ENCODE measurements at regions not wholly inside any gene's neighbourhood (a gene's known extent, or its start where the extent isn't known, plus 50 kb on each side); places are given as distances from the start of the nearest gene placed in this dataset.

- peaks cover 16% of the 10 kb centered on the region for H3K27me3 Mint-ChIP-seq
- H3K9me3 ChIP-seq (ENCODE audit: control extremely low read depth in 1 of 3, control insufficient read depth in 2 of 3, insufficient read depth in 1 of 3, low read length in 2 of 3) = peaks cover 0 to 5% (median 0%) of the 10 kb centered on the region in 3 donors
- no peak overlapping the region for H2AFZ ChIP-seq (ENCODE audit: insufficient read depth, low read depth, low read length, poor library complexity, severe bottlenecking)
- no peaks in the 10 kb centered on the region for H3K36me3 ChIP-seq (replicated peaks in 1 of 2; ENCODE audit: control extremely low read depth in 1 of 2, control insufficient read depth in 1 of 2, extremely low read depth in 1 of 2, insufficient read depth in 2 of 2, low read length in 1 of 2)
- TF ChIP-seq EZH2 (IDR thresholded peaks at IDR 0.05; ENCODE audit: borderline replicate concordance, insufficient read depth, low read depth, low read length, poor library complexity, severe bottlenecking) (no peak), CTCF (IDR thresholded peaks at IDR 0.05) (no peak)
- H3K4me3 ChIP-seq (ENCODE audit: control extremely low read depth in 1 of 5, extremely low read depth in 1 of 5, insufficient read depth in 1 of 5, low read depth in 2 of 5, low read length in 4 of 5) = no peak overlapping the region
- H3K4me3 Mint-ChIP-seq = no peak overlapping the region
- 88% methylated on average over 6 of the region's 7 CpGs for WGBS (ENCODE audit: insufficient coverage)
- no peaks in the 10 kb centered on the region for H3K9me3 Mint-ChIP-seq (ENCODE audit: insufficient read depth)
- no peaks in the 10 kb centered on the region for H3K4me1 ChIP-seq (ENCODE audit: control insufficient read depth in 2 of 2, insufficient read depth in 2 of 2, low read length in 2 of 2)
- DNase-seq = no peak
- no peaks in the 10 kb centered on the region for H4K20me1 ChIP-seq (ENCODE audit: control insufficient read depth, insufficient read depth, low read length, poor library complexity, severe bottlenecking)
- H3K4me2 ChIP-seq (replicated peaks; ENCODE audit: low read depth, low read length, poor library complexity, severe bottlenecking) = no peak overlapping the region
- POLR2A ChIA-PET = no interaction called here
- no peak overlapping the region for H3K27ac ChIP-seq (ENCODE audit: low read length in 2 of 2)
- no peak overlapping the region for H3K9ac ChIP-seq (ENCODE audit: low read length)
- no peak overlapping the region for H3K27ac Mint-ChIP-seq
- no peaks in the 10 kb centered on the region for H3K27me3 ChIP-seq (replicated peaks in 1 of 4; ENCODE audit: control extremely low read depth in 1 of 4, control insufficient read depth in 3 of 4, insufficient read depth in 4 of 4, low read length in 3 of 4)
- no peak for ATAC-seq (ENCODE audit: low read depth)
- no peaks in the 10 kb centered on the region for H3K79me2 ChIP-seq (ENCODE audit: control insufficient read depth, insufficient read depth, low read length)
- no peaks in the 10 kb centered on the region for H3K4me1 Mint-ChIP-seq
- CTCF ChIA-PET = no interaction called here
- intact Hi-C loops (cut with micrococcal nuclease) = no loop called here
Observed at GRCh38 chr1:5312293-5312674, 657.9 kb downstream of the AJAP1 start.

- ChIA-PET CTCF (no interaction called here), POLR2A (no interaction called here)
- no peak for ATAC-seq (ENCODE audit: low read depth)
- Histone ChIP-seq H3K9ac (ENCODE audit: low read length) (no peak overlapping the region), H3K4me1 (ENCODE audit: control insufficient read depth in 2 of 2, insufficient read depth in 2 of 2, low read length in 2 of 2) (no peaks in the 10 kb centered on the region), H3K79me2 (ENCODE audit: control insufficient read depth, insufficient read depth, low read length) (no peaks in the 10 kb centered on the region), H3K27ac (ENCODE audit: low read length in 2 of 2) (no peak overlapping the region), H3K9me3 (ENCODE audit: control extremely low read depth in 1 of 3, control insufficient read depth in 2 of 3, insufficient read depth in 1 of 3, low read length in 2 of 3) (peaks cover 0 to 8% (median 0%) of the 10 kb centered on the region in 3 donors), H2AFZ (ENCODE audit: insufficient read depth, low read depth, low read length, poor library complexity, severe bottlenecking) (no peak overlapping the region), H3K4me2 (replicated peaks; ENCODE audit: low read depth, low read length, poor library complexity, severe bottlenecking) (no peak overlapping the region), H3K27me3 (replicated peaks in 1 of 4; ENCODE audit: control extremely low read depth in 1 of 4, control insufficient read depth in 3 of 4, insufficient read depth in 4 of 4, low read length in 3 of 4) (no peaks in the 10 kb centered on the region), H3K36me3 (replicated peaks in 1 of 2; ENCODE audit: control extremely low read depth in 1 of 2, control insufficient read depth in 1 of 2, extremely low read depth in 1 of 2, insufficient read depth in 2 of 2, low read length in 1 of 2) (no peaks in the 10 kb centered on the region), H4K20me1 (ENCODE audit: control insufficient read depth, insufficient read depth, low read length, poor library complexity, severe bottlenecking) (no peaks in the 10 kb centered on the region), H3K4me3 (ENCODE audit: control extremely low read depth in 1 of 5, extremely low read depth in 1 of 5, insufficient read depth in 1 of 5, low read depth in 2 of 5, low read length in 4 of 5) (no peak overlapping the region)
- intact Hi-C loops (cut with micrococcal nuclease) = no loop called here
- no peaks in the 10 kb centered on the region for H3K9me3 Mint-ChIP-seq (ENCODE audit: insufficient read depth)
- no peak overlapping the region for H3K27ac Mint-ChIP-seq
- H3K27me3 Mint-ChIP-seq = peaks cover 16% of the 10 kb centered on the region
- H3K4me3 Mint-ChIP-seq = no peak overlapping the region
- no peaks in the 10 kb centered on the region for H3K4me1 Mint-ChIP-seq
- no peak for TF ChIP-seq CTCF (IDR thresholded peaks at IDR 0.05)
- no peak for TF ChIP-seq EZH2 (IDR thresholded peaks at IDR 0.05; ENCODE audit: borderline replicate concordance, insufficient read depth, low read depth, low read length, poor library complexity, severe bottlenecking)
- no peak for DNase-seq
- 81% methylated on average over 9 of the region's 11 CpGs for WGBS (ENCODE audit: insufficient coverage)
Observed at GRCh38 chr1:5311634-5312292, 657.4 kb downstream of the AJAP1 start.
